ENCODE measurements at regions not wholly inside any gene's neighbourhood (a gene's known extent, or its start where the extent isn't known, plus 50 kb on each side); places are given as distances from the start of the nearest gene placed in this dataset.

- H3K27ac ChIP-seq = peak overlapping the region; percentile 88
- peak; percentile 43 for DNase-seq
- H3K4me3 ChIP-seq (ENCODE audit: low read depth, low read length) = no peak overlapping the region
- no peaks in the 10 kb centered on the region for H3K27me3 ChIP-seq (replicated peaks)
- in situ Hi-C loops (cut with HindIII; ENCODE audit: low pct_ligation_motif_present, low sequenced_read_pairs) = no loop called here
- H3K36me3 ChIP-seq (replicated peaks) = no peaks in the 10 kb centered on the region
- TF ChIP-seq CTCF (IDR thresholded peaks at IDR 0.05; ENCODE audit: low read depth, low read length, missing control alignments) = no peak
These were observed 865.1 kb upstream of the VRK2 start for GRCh38 chr2:57181315-57182038.

- TF ChIP-seq CTCF (IDR thresholded peaks at IDR 0.05; ENCODE audit: low read depth, low read length, missing control alignments) = no peak
- peak overlapping the region; percentile 88 for H3K27ac ChIP-seq
- DNase-seq = no peak
- in situ Hi-C loops (cut with HindIII; ENCODE audit: low pct_ligation_motif_present, low sequenced_read_pairs) = no loop called here
- H3K36me3 ChIP-seq (replicated peaks) = no peaks in the 10 kb centered on the region
- H3K4me3 ChIP-seq (ENCODE audit: low read depth, low read length) = no peak overlapping the region
- no peaks in the 10 kb centered on the region for H3K27me3 ChIP-seq (replicated peaks)
These were observed 863.7 kb upstream of the VRK2 start for GRCh38 chr2:57182916-57183315.

GRCh38 chr2:57185568-57185967 is 861.0 kb upstream of the VRK2 start:
- H3K4me3 ChIP-seq (ENCODE audit: low read depth, low read length) = no peak overlapping the region
- no peaks in the 10 kb centered on the region for H3K27me3 ChIP-seq (replicated peaks)
- in situ Hi-C loops (cut with HindIII; ENCODE audit: low pct_ligation_motif_present, low sequenced_read_pairs) = no loop called here
- DNase-seq = no peak
- TF ChIP-seq CTCF (IDR thresholded peaks at IDR 0.05; ENCODE audit: low read depth, low read length, missing control alignments) = no peak
- no peak overlapping the region for H3K27ac ChIP-seq
- no peaks in the 10 kb centered on the region for H3K36me3 ChIP-seq (replicated peaks)

GRCh38 chr2:57190007-57190406 is 856.6 kb upstream of the VRK2 start:
- Histone ChIP-seq H3K36me3 (replicated peaks) (no peaks in the 10 kb centered on the region), H3K27ac (no peak overlapping the region), H3K4me3 (ENCODE audit: low read depth, low read length) (no peak overlapping the region), H3K27me3 (replicated peaks) (no peaks in the 10 kb centered on the region)
- DNase-seq = no peak
- TF ChIP-seq CTCF (IDR thresholded peaks at IDR 0.05; ENCODE audit: low read depth, low read length, missing control alignments) = no peak
- in situ Hi-C loops (cut with HindIII; ENCODE audit: low pct_ligation_motif_present, low sequenced_read_pairs) = no loop called here

GRCh38 chr2:57199663-57200062 is 846.9 kb upstream of the VRK2 start:
- in situ Hi-C loops (cut with HindIII; ENCODE audit: low pct_ligation_motif_present, low sequenced_read_pairs) = no loop called here
- H3K4me3 ChIP-seq (ENCODE audit: low read depth, low read length) = no peak overlapping the region
- no peak for TF ChIP-seq CTCF (IDR thresholded peaks at IDR 0.05; ENCODE audit: low read depth, low read length, missing control alignments)
- no peaks in the 10 kb centered on the region for H3K27me3 ChIP-seq (replicated peaks)
- DNase-seq = no peak
- H3K36me3 ChIP-seq (replicated peaks) = no peaks in the 10 kb centered on the region
- H3K27ac ChIP-seq = no peak overlapping the region

- TF ChIP-seq CTCF (IDR thresholded peaks at IDR 0.05; ENCODE audit: low read depth, low read length, missing control alignments) = no peak
- no peak overlapping the region for H3K4me3 ChIP-seq (ENCODE audit: low read depth, low read length)
- in situ Hi-C loops (cut with HindIII; ENCODE audit: low pct_ligation_motif_present, low sequenced_read_pairs) = no loop called here
- H3K36me3 ChIP-seq (replicated peaks) = no peaks in the 10 kb centered on the region
- DNase-seq = no peak
- no peak overlapping the region for H3K27ac ChIP-seq
- no peaks in the 10 kb centered on the region for H3K27me3 ChIP-seq (replicated peaks)
These were observed 842.2 kb upstream of the VRK2 start for GRCh38 chr2:57204364-57204763.
